Thyroid gland (tissue), 4 donors: ENCODE measurements at regions not wholly inside any gene's neighbourhood (a gene's known extent, or its start where the extent isn't known, plus 50 kb on each side); places are given as distances from the start of the nearest gene placed in this dataset.

Source experiments
- DNase-seq, 2 donors: peaks; one replicate each; pipeline ENCODE4 v3.0.0-alpha.2; 2019
- H3K27ac ChIP-seq, 3 donors: fragments of 200-600 bp; sonication (generic); 1 replicate in 2 of 3; 2 replicates in 1 of 3; pipeline ENCODE4 v1.5.1; 2016 to 2019; ENCODE audit warnings: mild to moderate bottlenecking in 1 of 3, moderate library complexity in 1 of 3
- H3K27me3 ChIP-seq: fragments of 200-600 bp; sonication (generic); one replicate; pipeline ENCODE4 v1.5.1; 2019
- H3K36me3 ChIP-seq, 2 donors: fragments of 200-600 bp; sonication (generic); one replicate each; pipeline ENCODE4 v1.5.1; 2016 to 2019
- H3K4me1 ChIP-seq, 2 donors: fragments of 200-600 bp; sonication (generic); one replicate each; pipeline ENCODE4 v1.5.1; 2017 to 2019
- H3K4me3 ChIP-seq, 3 donors: fragments of 200-600 bp; sonication (generic); replicated peaks in 1 of 3; 1 replicate in 2 of 3; 2 replicates in 1 of 3; pipeline ENCODE4 v1.5.1; 2016; ENCODE audit warnings: mild to moderate bottlenecking in 1 of 3
- H3K9me3 ChIP-seq: fragments of 200-600 bp; sonication (generic); one replicate; pipeline ENCODE4 v1.5.1; 2017
- POLR2A ChIP-seq, 2 donors: fragments of 450-650 bp; IDR thresholded peaks; one replicate each; pipeline ENCODE4 v1.6.1; 2017; ENCODE audit warnings: antibody characterized with exemption in 2 of 2, mild to moderate bottlenecking in 2 of 2, moderate library complexity in 1 of 2
- WGBS, 2 donors: methylation state at CpG; one replicate each; pipeline ENCODE4 v1.1.5; 2017; 5-methylcytosine and 5-hydroxymethylcytosine counted together
- intact Hi-C: fragments of 100-400 bp; cut with DNase I; formaldehyde crosslinking; loops from one replicate; pipeline ENCODE4 v1.15.1; 2023
- TF ChIP-seq, protein P1 (sequence below), 6 experiments: fragments of 200-600 bp in 3 of 6; fragments of 450-650 bp in 3 of 6; sonication (generic) in 3 of 6; IDR thresholded peaks; one replicate each; pipeline ENCODE4 v1.5.1; 2016 to 2019; ENCODE audit warnings: antibody characterized with exemption in 6 of 6, mild to moderate bottlenecking in 2 of 6, inconsistent platforms in 1 of 6, moderate library complexity in 1 of 6

DNA sequence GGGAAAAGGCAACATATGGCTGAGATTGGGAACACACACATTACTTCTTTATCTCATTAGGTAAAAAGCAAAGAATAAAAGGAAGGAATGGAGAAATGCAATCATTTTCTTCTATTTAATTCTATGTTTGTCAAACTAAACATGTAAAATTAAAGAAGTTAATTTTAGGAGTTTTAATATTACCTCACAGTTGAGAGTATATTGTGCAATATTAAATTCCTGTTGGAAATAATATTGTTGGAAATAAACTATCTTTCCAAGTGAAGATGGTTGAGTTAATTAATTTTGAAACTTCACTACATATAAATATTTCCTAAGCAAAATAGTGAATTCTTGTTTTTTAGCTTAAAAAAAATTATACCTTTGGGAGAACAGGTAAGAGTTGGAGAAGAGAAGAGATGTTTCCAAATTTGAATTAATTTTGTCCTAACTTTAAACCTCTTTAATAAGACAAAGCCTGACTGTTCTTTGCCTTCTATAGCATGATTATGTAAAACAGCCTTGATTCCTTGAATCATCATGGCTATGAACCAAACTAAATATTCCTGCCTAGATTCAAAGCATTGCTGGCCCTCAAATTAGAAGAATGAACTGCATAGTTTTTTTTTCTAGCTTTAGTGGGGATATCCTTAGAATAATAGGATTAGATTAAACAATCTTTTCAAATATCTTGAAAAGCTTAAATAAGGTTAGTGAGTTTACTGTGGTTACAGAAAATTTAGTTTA lies 1349.1 kb upstream of the ADGRB3 start:
- intact Hi-C loops = no loop called here
- H3K36me3 ChIP-seq = no peaks in the 10 kb centered on the region

DNA sequence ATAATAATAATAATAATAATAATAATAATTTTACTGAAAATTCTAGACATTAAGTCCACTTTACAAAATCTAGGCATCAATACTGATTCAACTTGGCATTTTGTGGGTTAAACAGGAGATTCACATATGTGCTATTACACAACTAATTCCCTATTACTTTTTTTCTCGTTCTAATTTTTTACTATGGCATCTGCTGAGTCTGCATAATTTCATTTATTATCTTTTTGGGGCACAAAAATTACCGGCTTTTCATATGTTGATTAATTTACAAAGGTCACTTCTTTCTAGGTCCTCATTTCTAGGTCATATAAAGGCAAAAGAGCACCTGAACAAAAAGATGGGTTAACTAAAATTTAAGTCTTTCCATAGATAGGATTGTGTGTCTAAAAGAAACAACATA lies 1357.8 kb upstream of the ADGRB3 start:
- Histone ChIP-seq H3K36me3 (no peaks in the 10 kb centered on the region), H3K4me3 (no peak overlapping the region), H3K9me3 (no peaks in the 10 kb centered on the region), H3K4me1 (no peaks in the 10 kb centered on the region), H3K27ac (no peak overlapping the region), H3K27me3 (no peaks in the 10 kb centered on the region)
- TF ChIP-seq, protein P1, sequence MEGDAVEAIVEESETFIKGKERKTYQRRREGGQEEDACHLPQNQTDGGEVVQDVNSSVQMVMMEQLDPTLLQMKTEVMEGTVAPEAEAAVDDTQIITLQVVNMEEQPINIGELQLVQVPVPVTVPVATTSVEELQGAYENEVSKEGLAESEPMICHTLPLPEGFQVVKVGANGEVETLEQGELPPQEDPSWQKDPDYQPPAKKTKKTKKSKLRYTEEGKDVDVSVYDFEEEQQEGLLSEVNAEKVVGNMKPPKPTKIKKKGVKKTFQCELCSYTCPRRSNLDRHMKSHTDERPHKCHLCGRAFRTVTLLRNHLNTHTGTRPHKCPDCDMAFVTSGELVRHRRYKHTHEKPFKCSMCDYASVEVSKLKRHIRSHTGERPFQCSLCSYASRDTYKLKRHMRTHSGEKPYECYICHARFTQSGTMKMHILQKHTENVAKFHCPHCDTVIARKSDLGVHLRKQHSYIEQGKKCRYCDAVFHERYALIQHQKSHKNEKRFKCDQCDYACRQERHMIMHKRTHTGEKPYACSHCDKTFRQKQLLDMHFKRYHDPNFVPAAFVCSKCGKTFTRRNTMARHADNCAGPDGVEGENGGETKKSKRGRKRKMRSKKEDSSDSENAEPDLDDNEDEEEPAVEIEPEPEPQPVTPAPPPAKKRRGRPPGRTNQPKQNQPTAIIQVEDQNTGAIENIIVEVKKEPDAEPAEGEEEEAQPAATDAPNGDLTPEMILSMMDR (IDR thresholded peaks at IDR 0.05) = no peak
- no peak for TF ChIP-seq POLR2A (IDR thresholded peaks at IDR 0.05)
- no peak for DNase-seq
- 46 to 59% methylated on average over 2 of the region's 2 CpGs for WGBS, 2 donors
- intact Hi-C loops = no loop called here

More for the DNA sequence above, 1349.1 kb upstream of the ADGRB3 start:
- Histone ChIP-seq H3K4me1 (no peaks in the 10 kb centered on the region), H3K27me3 (no peaks in the 10 kb centered on the region), H3K27ac (no peak overlapping the region), H3K4me3 (no peak overlapping the region), H3K9me3 (no peaks in the 10 kb centered on the region)
- no peak for DNase-seq
- TF ChIP-seq POLR2A (IDR thresholded peaks at IDR 0.05) = no peak
- TF ChIP-seq, protein P1 (IDR thresholded peaks at IDR 0.05) = no peak

DNA sequence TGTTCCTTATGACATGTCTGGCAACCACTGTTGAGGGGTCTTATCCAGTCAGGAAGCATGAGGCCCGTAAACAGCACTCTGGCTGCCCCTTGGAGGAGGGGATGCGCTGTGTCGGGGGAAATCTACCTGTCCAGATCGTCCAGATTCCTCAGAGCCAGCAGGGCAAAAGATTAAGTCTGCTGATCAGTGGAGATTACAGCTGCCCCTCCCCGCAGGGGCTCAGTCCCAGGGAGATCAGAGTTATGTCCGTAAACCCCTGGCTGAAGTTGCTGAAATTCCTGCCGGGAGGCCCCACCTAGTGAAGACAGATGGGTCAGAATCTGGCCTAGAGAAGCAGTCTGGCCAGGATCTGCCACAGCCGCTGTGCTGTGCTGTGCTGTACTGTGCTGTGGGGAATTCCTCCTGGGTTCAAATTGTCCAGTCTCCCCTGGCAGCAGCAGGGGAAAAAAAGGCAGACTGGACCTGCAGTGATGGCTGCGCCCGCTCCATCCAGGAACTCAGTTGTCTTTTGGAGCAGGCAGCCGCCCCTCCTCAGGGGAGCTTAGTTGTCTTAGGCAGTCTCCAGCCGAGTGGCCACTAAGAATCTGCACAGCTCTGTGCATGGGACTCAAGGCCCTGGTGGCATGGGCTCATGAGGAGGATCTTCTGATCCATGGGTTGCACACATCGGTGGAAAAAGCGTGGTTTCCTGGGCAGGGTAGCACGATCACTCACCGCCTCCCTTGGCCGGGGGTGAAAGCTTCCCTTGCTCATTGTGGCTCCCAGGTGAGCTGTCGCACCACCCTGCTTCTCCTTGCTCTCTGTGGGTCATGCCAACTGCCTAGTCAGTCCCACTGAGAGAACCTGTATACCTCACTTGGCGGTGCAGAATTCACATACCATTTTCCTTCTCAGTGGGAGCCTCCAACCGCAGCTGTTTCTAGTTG lies 1368.8 kb upstream of the ADGRB3 start:
- Histone ChIP-seq H3K27me3 (no peaks in the 10 kb centered on the region), H3K27ac (no peak overlapping the region), H3K4me3 (no peak overlapping the region), H3K4me1 (no peaks in the 10 kb centered on the region), H3K36me3 (no peaks in the 10 kb centered on the region), H3K9me3 (no peaks in the 10 kb centered on the region)
- DNase-seq = no peak
- WGBS, 2 donors = 77% methylated on average over 15 to 18 of the region's 20 CpGs
- TF ChIP-seq POLR2A (IDR thresholded peaks at IDR 0.05) = no peak
- TF ChIP-seq, protein P1 (IDR thresholded peaks at IDR 0.05) = no peak
- intact Hi-C loops = no loop called here

DNA sequence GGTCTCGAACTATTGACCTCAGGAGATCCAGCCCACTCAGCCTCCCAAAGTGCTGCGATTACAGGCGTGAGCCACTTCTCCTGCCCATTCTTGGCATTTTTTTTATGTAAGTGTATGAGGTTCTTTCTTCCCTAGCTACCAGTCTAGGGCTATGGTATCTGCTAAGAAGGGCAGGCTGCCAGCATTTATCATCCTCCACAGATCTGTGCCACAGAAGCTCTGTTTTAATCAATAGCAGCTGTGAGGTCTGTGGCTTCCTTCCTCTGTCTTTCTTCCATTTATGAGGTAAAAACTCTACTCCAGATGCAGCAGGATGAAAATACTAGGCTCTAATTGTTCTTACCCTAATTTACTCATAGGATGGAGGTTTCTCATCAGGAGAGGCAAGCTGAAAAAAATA lies 1382.4 kb upstream of the ADGRB3 start:
- no peak for TF ChIP-seq POLR2A (IDR thresholded peaks at IDR 0.05)
- TF ChIP-seq, protein P1 (IDR thresholded peaks at IDR 0.05) = no peak
- no peaks in the 10 kb centered on the region for H3K4me1 ChIP-seq
- WGBS, 2 donors = 61 to 72% methylated on average over 3 of the region's 3 CpGs
- no peak for DNase-seq
- H3K36me3 ChIP-seq = no peaks in the 10 kb centered on the region
- H3K27me3 ChIP-seq = no peaks in the 10 kb centered on the region
- H3K27ac ChIP-seq = no peak overlapping the region
- H3K9me3 ChIP-seq = no peaks in the 10 kb centered on the region
- H3K4me3 ChIP-seq = no peak overlapping the region
- intact Hi-C loops = no loop called here

DNA sequence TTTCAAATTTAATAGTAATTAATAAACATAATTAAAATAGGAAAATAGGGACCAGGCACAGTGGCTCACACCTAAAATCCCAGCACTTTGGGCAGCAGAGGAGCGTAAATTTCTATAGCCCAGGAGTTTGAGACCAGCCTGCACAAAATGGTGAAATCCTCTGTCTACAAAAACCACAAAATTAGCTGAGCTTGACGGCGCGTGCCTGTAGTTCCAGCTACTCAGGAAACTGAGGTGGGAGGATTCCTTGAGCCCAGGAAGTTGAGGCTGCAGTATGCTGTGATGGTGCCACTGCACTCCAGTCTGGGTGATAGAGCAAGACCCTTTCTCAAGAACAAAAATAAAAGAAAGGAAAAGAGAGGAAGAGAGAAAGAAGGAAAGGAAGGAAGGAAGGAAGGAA lies 1387.0 kb upstream of the ADGRB3 start:
- Histone ChIP-seq H3K36me3 (no peaks in the 10 kb centered on the region), H3K4me1 (no peaks in the 10 kb centered on the region), H3K27me3 (no peaks in the 10 kb centered on the region), H3K27ac (no peak overlapping the region), H3K9me3 (no peaks in the 10 kb centered on the region), H3K4me3 (no peak overlapping the region)
- TF ChIP-seq, protein P1 (IDR thresholded peaks at IDR 0.05) = no peak
- no peak for TF ChIP-seq POLR2A (IDR thresholded peaks at IDR 0.05)
- DNase-seq = no peak
- intact Hi-C loops = no loop called here
- WGBS, 2 donors = 80 to 88% methylated on average over 4 of the region's 4 CpGs
